ENCODE measurements at regions not wholly inside any gene's neighbourhood (a gene's known extent, or its start where the extent isn't known, plus 50 kb on each side); places are given as distances from the start of the nearest gene placed in this dataset.
"Not testable (repeated sequence)": the region's sequence is repeated elsewhere in the genome, so short reads cannot be mapped to it uniquely, and the experiment has no call there.

DNA sequence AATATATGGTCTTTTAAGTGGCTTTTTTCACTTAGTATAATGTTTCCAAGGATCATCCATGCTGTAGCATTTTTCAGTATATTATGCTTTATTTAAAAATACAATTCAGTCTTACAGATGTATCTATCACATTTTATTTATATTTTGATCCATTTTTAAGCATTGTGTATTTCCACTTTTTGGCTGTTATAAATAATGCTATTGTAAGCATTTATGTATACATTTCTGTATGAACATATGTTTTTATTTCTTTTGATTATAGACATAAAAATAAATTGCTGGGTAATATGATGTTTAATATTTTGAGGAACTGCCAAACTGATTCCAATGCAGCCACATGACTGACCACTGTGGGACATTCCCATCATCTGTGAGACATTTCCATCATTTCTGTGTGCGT lies 1662.0 kb downstream of the REEP3 start:
- H3K36me3 ChIP-seq (replicated peaks in 1 of 2; ENCODE audit: control extremely low read depth in 1 of 2, control insufficient read depth in 1 of 2, extremely low read depth in 1 of 2, insufficient read depth in 2 of 2, low read length in 1 of 2): no peaks in the 10 kb centered on the region
- intact Hi-C loops (cut with micrococcal nuclease): no loop called here
- H3K4me3 ChIP-seq (ENCODE audit: control extremely low read depth in 1 of 5, extremely low read depth in 1 of 5, insufficient read depth in 1 of 5, low read depth in 2 of 5, low read length in 4 of 5): no peak overlapping the region
- H3K79me2 ChIP-seq (ENCODE audit: control insufficient read depth, insufficient read depth, low read length): no peaks in the 10 kb centered on the region
- no peak overlapping the region for H3K4me3 Mint-ChIP-seq
- H3K27me3 Mint-ChIP-seq: no peaks in the 10 kb centered on the region
- DNase-seq: no peak
- no peaks in the 10 kb centered on the region for H3K27me3 ChIP-seq (replicated peaks in 1 of 4; ENCODE audit: control extremely low read depth in 1 of 4, control insufficient read depth in 3 of 4, insufficient read depth in 4 of 4, low read length in 3 of 4)
- H3K4me2 ChIP-seq (replicated peaks; ENCODE audit: low read depth, low read length, poor library complexity, severe bottlenecking): no peak overlapping the region
- H2AFZ ChIP-seq (ENCODE audit: insufficient read depth, low read depth, low read length, poor library complexity, severe bottlenecking): no peak overlapping the region
- no peaks in the 10 kb centered on the region for H3K9me3 ChIP-seq (ENCODE audit: control extremely low read depth in 1 of 3, control insufficient read depth in 2 of 3, insufficient read depth in 1 of 3, low read length in 2 of 3)
- ATAC-seq (ENCODE audit: low read depth): no peak
- no peak overlapping the region for H3K27ac Mint-ChIP-seq
- H4K20me1 ChIP-seq (ENCODE audit: control insufficient read depth, insufficient read depth, low read length, poor library complexity, severe bottlenecking): no peaks in the 10 kb centered on the region
- peaks cover 7% of the 10 kb centered on the region for H3K9me3 Mint-ChIP-seq (ENCODE audit: insufficient read depth)
- H3K4me1 Mint-ChIP-seq: no peaks in the 10 kb centered on the region
- CTCF ChIA-PET: interaction anchor here (0.6 kb wide), 1 partner anchor 897 kb away, joined by 3 read pairs; no protein-coding TSS in a partner anchor
- WGBS (ENCODE audit: insufficient coverage): no CpG with 5 or more reads among the region's 1 CpG
- H3K4me1 ChIP-seq (ENCODE audit: control insufficient read depth in 2 of 2, insufficient read depth in 2 of 2, low read length in 2 of 2): no peaks in the 10 kb centered on the region
- no peak overlapping the region for H3K27ac ChIP-seq (ENCODE audit: low read length in 2 of 2)
- no peak overlapping the region for H3K9ac ChIP-seq (ENCODE audit: low read length)
- no peak for TF ChIP-seq EZH2 (IDR thresholded peaks at IDR 0.05; ENCODE audit: borderline replicate concordance, insufficient read depth, low read depth, low read length, poor library complexity, severe bottlenecking)
- TF ChIP-seq, protein P1, sequence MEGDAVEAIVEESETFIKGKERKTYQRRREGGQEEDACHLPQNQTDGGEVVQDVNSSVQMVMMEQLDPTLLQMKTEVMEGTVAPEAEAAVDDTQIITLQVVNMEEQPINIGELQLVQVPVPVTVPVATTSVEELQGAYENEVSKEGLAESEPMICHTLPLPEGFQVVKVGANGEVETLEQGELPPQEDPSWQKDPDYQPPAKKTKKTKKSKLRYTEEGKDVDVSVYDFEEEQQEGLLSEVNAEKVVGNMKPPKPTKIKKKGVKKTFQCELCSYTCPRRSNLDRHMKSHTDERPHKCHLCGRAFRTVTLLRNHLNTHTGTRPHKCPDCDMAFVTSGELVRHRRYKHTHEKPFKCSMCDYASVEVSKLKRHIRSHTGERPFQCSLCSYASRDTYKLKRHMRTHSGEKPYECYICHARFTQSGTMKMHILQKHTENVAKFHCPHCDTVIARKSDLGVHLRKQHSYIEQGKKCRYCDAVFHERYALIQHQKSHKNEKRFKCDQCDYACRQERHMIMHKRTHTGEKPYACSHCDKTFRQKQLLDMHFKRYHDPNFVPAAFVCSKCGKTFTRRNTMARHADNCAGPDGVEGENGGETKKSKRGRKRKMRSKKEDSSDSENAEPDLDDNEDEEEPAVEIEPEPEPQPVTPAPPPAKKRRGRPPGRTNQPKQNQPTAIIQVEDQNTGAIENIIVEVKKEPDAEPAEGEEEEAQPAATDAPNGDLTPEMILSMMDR (IDR thresholded peaks at IDR 0.05): no peak
- POLR2A ChIA-PET: no interaction called here

DNA sequence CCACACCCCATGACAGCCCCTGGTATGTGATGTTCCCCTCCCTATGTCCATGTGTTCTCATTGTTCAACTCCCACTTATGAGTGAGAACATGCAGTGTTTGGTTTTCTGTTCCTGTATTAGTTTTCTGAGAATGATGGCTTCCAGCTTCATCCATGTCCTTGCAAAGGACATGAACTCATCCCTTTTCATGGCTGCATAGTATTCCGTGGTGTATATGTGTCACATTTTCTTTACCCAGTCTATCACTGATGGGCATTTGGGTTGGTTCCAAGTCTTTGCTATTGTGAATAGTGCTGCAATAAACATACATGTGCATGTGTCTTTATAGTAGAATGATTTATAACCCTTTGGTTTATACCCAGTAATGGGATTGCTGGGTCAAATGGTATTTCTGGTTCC lies 1665.5 kb downstream of the REEP3 start:
- CTCF ChIA-PET; ATAC-seq (ENCODE audit: low read depth); POLR2A ChIA-PET; H3K27ac Mint-ChIP-seq; H3K9me3 Mint-ChIP-seq (ENCODE audit: insufficient read depth); H3K4me3 Mint-ChIP-seq; H3K27ac ChIP-seq (ENCODE audit: low read length in 2 of 2); H3K4me3 ChIP-seq (ENCODE audit: control extremely low read depth in 1 of 5, extremely low read depth in 1 of 5, insufficient read depth in 1 of 5, low read depth in 2 of 5, low read length in 4 of 5); H3K4me1 Mint-ChIP-seq; H4K20me1 ChIP-seq (ENCODE audit: control insufficient read depth, insufficient read depth, low read length, poor library complexity, severe bottlenecking); H3K9me3 ChIP-seq (ENCODE audit: control extremely low read depth in 1 of 3, control insufficient read depth in 2 of 3, insufficient read depth in 1 of 3, low read length in 2 of 3); H3K27me3 Mint-ChIP-seq; H3K27me3 ChIP-seq (replicated peaks in 1 of 4; ENCODE audit: control extremely low read depth in 1 of 4, control insufficient read depth in 3 of 4, insufficient read depth in 4 of 4, low read length in 3 of 4); H3K36me3 ChIP-seq (replicated peaks in 1 of 2; ENCODE audit: control extremely low read depth in 1 of 2, control insufficient read depth in 1 of 2, extremely low read depth in 1 of 2, insufficient read depth in 2 of 2, low read length in 1 of 2); H3K4me2 ChIP-seq (replicated peaks; ENCODE audit: low read depth, low read length, poor library complexity, severe bottlenecking); H3K9ac ChIP-seq (ENCODE audit: low read length); H3K4me1 ChIP-seq (ENCODE audit: control insufficient read depth in 2 of 2, insufficient read depth in 2 of 2, low read length in 2 of 2); H3K79me2 ChIP-seq (ENCODE audit: control insufficient read depth, insufficient read depth, low read length); intact Hi-C loops (cut with micrococcal nuclease); DNase-seq; H2AFZ ChIP-seq (ENCODE audit: insufficient read depth, low read depth, low read length, poor library complexity, severe bottlenecking): not testable (repeated sequence)
- no CpG with 5 or more reads among the region's 1 CpG for WGBS (ENCODE audit: insufficient coverage)

All from B cell (primary cell).